H1 (cell line): ENCODE measurements at regions not wholly inside any gene's neighbourhood (a gene's known extent, or its start where the extent isn't known, plus 50 kb on each side); places are given as distances from the start of the nearest gene placed in this dataset.

Experiments
- TBP ChIP-seq: IDR thresholded peaks from 2 replicates; pipeline ENCODE4 v1.6.1; 2011; ENCODE audit warnings: low read depth, low read length, improper control_type of control experiment

DNA sequence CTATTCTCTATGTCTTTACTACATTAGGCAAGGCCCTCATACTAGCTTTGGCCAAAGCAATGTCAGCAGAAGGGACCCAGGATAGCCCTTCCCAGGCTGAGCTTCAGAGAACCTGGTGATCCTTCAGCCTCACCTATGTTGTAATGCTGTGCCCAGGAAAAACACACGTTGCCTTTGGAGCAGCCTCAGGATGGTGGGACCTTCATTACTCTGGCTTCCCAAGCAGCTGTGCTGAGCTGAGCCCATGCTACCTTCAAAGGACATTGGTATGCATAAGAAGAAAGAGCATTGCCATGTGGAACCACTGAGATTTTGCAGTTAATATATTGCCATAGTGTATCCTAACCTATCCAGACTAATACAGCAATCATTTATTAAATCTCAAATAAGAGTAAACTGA lies 756.4 kb upstream of the ID2 start (continued):
- TF ChIP-seq TBP, result no peak
